ENCODE measurements at regions not wholly inside any gene's neighbourhood (a gene's known extent, or its start where the extent isn't known, plus 50 kb on each side); places are given as distances from the start of the nearest gene placed in this dataset.

DNA sequence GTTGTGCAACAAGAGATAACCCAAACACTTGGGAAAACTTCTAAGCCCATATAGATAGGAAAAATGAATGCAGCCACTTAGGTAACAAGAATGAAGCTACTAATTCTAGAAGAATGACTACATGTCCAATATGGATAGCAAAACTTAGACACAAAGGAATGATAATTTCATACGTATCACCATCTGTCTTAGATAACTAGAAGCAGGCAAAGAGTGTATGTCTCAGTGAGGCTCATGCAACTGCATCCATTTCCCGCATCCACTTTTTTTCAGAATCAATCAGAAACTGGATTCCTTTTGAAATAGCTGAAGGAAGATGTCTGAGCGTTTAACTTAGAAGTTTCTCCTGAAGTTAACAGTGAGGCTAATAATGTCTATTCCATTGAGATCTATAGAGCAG is 408.7 kb upstream of the PITX2 start:
- TF ChIP-seq MXI1 (conservative IDR thresholded peaks at IDR 0.05; ENCODE audit: poor library complexity, severe bottlenecking) (no peak), CTCF (IDR thresholded peaks at IDR 0.05; ENCODE audit: poor library complexity, severe bottlenecking) (no peak), TAF1 (IDR thresholded peaks at IDR 0.05; ENCODE audit: low read depth) (no peak), EP300 (conservative IDR thresholded peaks at IDR 0.05; ENCODE audit: poor library complexity, severe bottlenecking) (no peak), REST (IDR thresholded peaks at IDR 0.05; ENCODE audit: borderline replicate concordance) (no peak), EZH2 (IDR thresholded peaks at IDR 0.05; ENCODE audit: borderline replicate concordance, insufficient read depth, low read length, poor library complexity, severe bottlenecking) (no peak), RAD21 (conservative IDR thresholded peaks at IDR 0.05) (no peak), SMC3 (conservative IDR thresholded peaks at IDR 0.05; ENCODE audit: poor library complexity) (no peak)
- no peak overlapping the region for H2AFZ ChIP-seq (ENCODE audit: low read depth, low read length)
- no peaks in the 10 kb centered on the region for H3K79me2 ChIP-seq (replicated peaks; ENCODE audit: insufficient read depth, low read length)
- no peak overlapping the region for H3K27ac ChIP-seq (ENCODE audit: low read length)
- no peaks in the 10 kb centered on the region for H4K20me1 ChIP-seq (ENCODE audit: insufficient read depth)
- H3K4me3 ChIP-seq (ENCODE audit: low read length) = no peak overlapping the region
- no peaks in the 10 kb centered on the region for H3F3A ChIP-seq (ENCODE audit: insufficient read depth, low read length, poor library complexity, severe bottlenecking)
- no peak overlapping the region for H3K4me2 ChIP-seq (ENCODE audit: low read length)
- no peaks in the 10 kb centered on the region for H3K9me3 ChIP-seq (ENCODE audit: low read length)
- H3K9me2 ChIP-seq (ENCODE audit: insufficient read depth, low read length) = no peaks in the 10 kb centered on the region
- no peaks in the 10 kb centered on the region for H3K36me3 ChIP-seq (ENCODE audit: insufficient read depth, low read length)
- no peaks in the 10 kb centered on the region for H3K27me3 ChIP-seq (ENCODE audit: insufficient read depth, low read depth, low read length)
- H3K9ac ChIP-seq (ENCODE audit: low read length) = no peak overlapping the region

- Histone ChIP-seq H3K9me2 (ENCODE audit: insufficient read depth, low read length) (no peaks in the 10 kb centered on the region), H3K9ac (ENCODE audit: low read length) (no peak overlapping the region), H3K9me3 (ENCODE audit: low read length) (no peaks in the 10 kb centered on the region), H3K4me2 (ENCODE audit: low read length) (no peak overlapping the region), H3K27ac (ENCODE audit: low read length) (no peak overlapping the region), H2AFZ (ENCODE audit: low read depth, low read length) (no peak overlapping the region), H3K36me3 (ENCODE audit: insufficient read depth, low read length) (no peaks in the 10 kb centered on the region), H3F3A (ENCODE audit: insufficient read depth, low read length, poor library complexity, severe bottlenecking) (no peaks in the 10 kb centered on the region), H3K4me3 (ENCODE audit: low read length) (no peak overlapping the region), H3K79me2 (replicated peaks; ENCODE audit: insufficient read depth, low read length) (no peaks in the 10 kb centered on the region), H4K20me1 (ENCODE audit: insufficient read depth) (no peaks in the 10 kb centered on the region), H3K27me3 (ENCODE audit: insufficient read depth, low read depth, low read length) (no peaks in the 10 kb centered on the region)
- TF ChIP-seq EZH2 (IDR thresholded peaks at IDR 0.05; ENCODE audit: borderline replicate concordance, insufficient read depth, low read length, poor library complexity, severe bottlenecking) (no peak), EP300 (conservative IDR thresholded peaks at IDR 0.05; ENCODE audit: poor library complexity, severe bottlenecking) (peak; percentile 82)
Observed at GRCh38 chr4:111037591-111038360, 414.9 kb upstream of the PITX2 start.
